GM23248 (cell line): ENCODE measurements at regions not wholly inside any gene's neighbourhood (a gene's known extent, or its start where the extent isn't known, plus 50 kb on each side); places are given as distances from the start of the nearest gene placed in this dataset.
A peak's percentile ranks its signal among the peaks of the same experiment; 100 is the strongest.

Experiments used
- DNase-seq: peaks from one replicate; pipeline ENCODE4 v3.0.0-alpha.2; 2015
- H2AFZ ChIP-seq: fragments of 200-600 bp; sonication (generic); 2 replicates; pipeline ENCODE4 v1.6.1; 2016; ENCODE audit warnings: antibody characterized with exemption
- H3F3A ChIP-seq: fragments of 200-600 bp; sonication (generic); 2 replicates; pipeline ENCODE4 v1.6.1; 2016; ENCODE audit warnings: mild to moderate bottlenecking, antibody characterized with exemption, mixed run types; ENCODE audit not compliant: insufficient read depth
- H3K27ac ChIP-seq: fragments of 200-600 bp; sonication (generic); 2 replicates; pipeline ENCODE4 v1.5.1; 2016; ENCODE audit warnings: mild to moderate bottlenecking
- H3K27me3 ChIP-seq: fragments of 200-600 bp; sonication (generic); replicated peaks from 2 replicates; pipeline ENCODE4 v1.6.1; 2016; ENCODE audit warnings: mild to moderate bottlenecking; ENCODE audit not compliant: insufficient read depth
- H3K36me3 ChIP-seq: fragments of 200-600 bp; sonication (generic); 2 replicates; pipeline ENCODE4 v1.6.1; 2016; ENCODE audit warnings: low read depth, mild to moderate bottlenecking
- H3K4me1 ChIP-seq: fragments of 200-600 bp; sonication (generic); 2 replicates; pipeline ENCODE4 v1.6.1; 2016; ENCODE audit warnings: mild to moderate bottlenecking; ENCODE audit not compliant: insufficient read depth
- H3K4me2 ChIP-seq: fragments of 200-600 bp; sonication (generic); one replicate; pipeline ENCODE4 v1.6.1; 2016; ENCODE audit warnings: mild to moderate bottlenecking; ENCODE audit not compliant: unreplicated experiment
- H3K4me3 ChIP-seq: fragments of 200-600 bp; sonication (generic); 2 replicates; pipeline ENCODE4 v1.5.1; 2016; ENCODE audit warnings: mild to moderate bottlenecking
- H3K79me2 ChIP-seq: fragments of 200-600 bp; sonication (generic); 2 replicates; pipeline ENCODE4 v1.6.1; 2016; ENCODE audit warnings: mild to moderate bottlenecking; ENCODE audit not compliant: insufficient read depth
- H3K9ac ChIP-seq: fragments of 200-600 bp; sonication (generic); 2 replicates; pipeline ENCODE4 v1.6.1; 2016; ENCODE audit warnings: mild to moderate bottlenecking
- H3K9me2 ChIP-seq: fragments of 200-600 bp; sonication (generic); 2 replicates; pipeline ENCODE4 v1.6.1; 2016; ENCODE audit warnings: mixed run types, mild to moderate bottlenecking, moderate library complexity; ENCODE audit not compliant: insufficient read depth
- H3K9me3 ChIP-seq: fragments of 200-600 bp; sonication (generic); one replicate; pipeline ENCODE4 v1.6.1; 2017; ENCODE audit warnings: low read depth
- H4K20me1 ChIP-seq: fragments of 200-600 bp; sonication (generic); 2 replicates; pipeline ENCODE4 v1.6.0; 2016; ENCODE audit not compliant: insufficient read depth
- EZH2 ChIP-seq: fragments of 200-600 bp; sonication (generic); IDR thresholded peaks from 2 replicates; pipeline ENCODE4 v1.6.1; 2018; ENCODE audit warnings: antibody characterized with exemption, mild to moderate bottlenecking; ENCODE audit not compliant: insufficient read depth, poor library complexity, severe bottlenecking
- EZH2phosphoT487 ChIP-seq: fragments of 200-600 bp; sonication (generic); IDR thresholded peaks from 2 replicates; pipeline ENCODE4 v1.6.1; 2018; ENCODE audit warnings: antibody characterized with exemption, moderate library complexity, mild to moderate bottlenecking, low read depth; ENCODE audit not compliant: insufficient read depth
- WGBS, 2 experiments: methylation state at CpG; one replicate each; pipeline ENCODE4 v1.1.6; 2015 to 2017; ENCODE audit warnings: low lambda C conversion rate in 2 of 2, low coverage in 1 of 2; ENCODE audit errors: missing lambda C conversion rate in 2 of 2; 5-methylcytosine and 5-hydroxymethylcytosine counted together
- in situ Hi-C: fragments of 300-500 bp; cut with MboI; formaldehyde crosslinking; loops from 2 replicates; pipeline ENCODE4 v1.15.0; 2020

GRCh38 chr5:133667217-133667616, 54.9 kb upstream of the FSTL4 start:
- Histone ChIP-seq H3K79me2 (no peaks in the 10 kb centered on the region), H4K20me1 (no peaks in the 10 kb centered on the region), H3K36me3 (no peaks in the 10 kb centered on the region), H3K27me3 (no peaks in the 10 kb centered on the region; the same call in 1 of the 2 replicates), H3K9ac (no peak overlapping the region), H2AFZ (no peak overlapping the region), H3F3A (0 out of 2 replicates have a peak, but pooled peaks cover 8% of the 10 kb centered on the region), H3K4me2 (no peak overlapping the region), H3K4me1 (0 out of 2 replicates have a peak, but pooled peaks cover 2% of the 10 kb centered on the region), H3K4me3 (no peak overlapping the region), H3K9me3 (no peaks in the 10 kb centered on the region), H3K9me2 (no peaks in the 10 kb centered on the region), H3K27ac (no peak overlapping the region)
- in situ Hi-C loops = no loop called here
- WGBS, 2 experiments = 13 to 14% methylated on average over 1 of the region's 1 CpG
- no peak for DNase-seq
- no peak for TF ChIP-seq EZH2phosphoT487
- TF ChIP-seq EZH2 = no peak

- H3K9me3 ChIP-seq = no peaks in the 10 kb centered on the region
- H3K27me3 ChIP-seq = no peaks in the 10 kb centered on the region; the same call in 1 of the 2 replicates
- no peak overlapping the region for H2AFZ ChIP-seq
- no peak for DNase-seq
- no peak for TF ChIP-seq EZH2
- no peak for TF ChIP-seq EZH2phosphoT487
- no peak overlapping the region for H3K4me2 ChIP-seq
- no peak overlapping the region for H3K4me3 ChIP-seq
- no peak overlapping the region for H3K27ac ChIP-seq
- no peaks in the 10 kb centered on the region for H3K79me2 ChIP-seq
- 0 out of 2 replicates have a peak, but pooled peaks cover 8% of the 10 kb centered on the region for H3F3A ChIP-seq
- 0 out of 2 replicates have a peak, but pooled peaks cover 2% of the 10 kb centered on the region for H3K4me1 ChIP-seq
- H3K9ac ChIP-seq = no peak overlapping the region
- no peaks in the 10 kb centered on the region for H3K9me2 ChIP-seq
- no peaks in the 10 kb centered on the region for H3K36me3 ChIP-seq
- in situ Hi-C loops = no loop called here
- WGBS, 2 experiments = 53 to 57% methylated on average over 3 of the region's 3 CpGs
- no peaks in the 10 kb centered on the region for H4K20me1 ChIP-seq
Observed at GRCh38 chr5:133665571-133665970, 53.2 kb upstream of the FSTL4 start.

- Histone ChIP-seq H3K4me2 (no peak overlapping the region), H3K9ac (no peak overlapping the region), H3F3A (0 out of 2 replicates have a peak, but pooled peaks cover 8% of the 10 kb centered on the region), H3K4me3 (no peak overlapping the region), H3K79me2 (no peaks in the 10 kb centered on the region), H3K4me1 (0 out of 2 replicates have a peak, but pooled peaks cover 2% of the 10 kb centered on the region), H3K36me3 (no peaks in the 10 kb centered on the region), H3K9me2 (no peaks in the 10 kb centered on the region), H3K9me3 (no peaks in the 10 kb centered on the region), H4K20me1 (no peaks in the 10 kb centered on the region), H3K27me3 (peaks cover 3% of the 10 kb centered on the region; the same call in 1 of the 2 replicates), H3K27ac (no peak overlapping the region), H2AFZ (no peak overlapping the region)
- 50 to 64% methylated on average over 2 of the region's 2 CpGs for WGBS, 2 experiments
- no peak for TF ChIP-seq EZH2phosphoT487
- no peak for TF ChIP-seq EZH2
- DNase-seq = peak; percentile 50
- in situ Hi-C loops = no loop called here
Observed at GRCh38 chr5:133664422-133664821, 52.1 kb upstream of the FSTL4 start.

GRCh38 chr5:133663397-133664054, 51.2 kb upstream of the FSTL4 start:
- Histone ChIP-seq H3K79me2 (no peaks in the 10 kb centered on the region), H3K4me1 (0 out of 2 replicates have a peak, but pooled peaks cover 2% of the 10 kb centered on the region), H3K9ac (no peak overlapping the region), H3F3A (0 out of 2 replicates have a peak, but pooled peaks cover 8% of the 10 kb centered on the region), H3K4me2 (no peak overlapping the region), H3K36me3 (no peaks in the 10 kb centered on the region), H4K20me1 (no peaks in the 10 kb centered on the region), H3K9me2 (no peaks in the 10 kb centered on the region), H2AFZ (no peak overlapping the region), H3K4me3 (no peak overlapping the region), H3K27me3 (peaks cover 3% of the 10 kb centered on the region; the same call in 1 of the 2 replicates), H3K9me3 (no peaks in the 10 kb centered on the region), H3K27ac (no peak overlapping the region)
- 78% methylated on average over 7 of the region's 7 CpGs for WGBS, 2 experiments
- in situ Hi-C loops = no loop called here
- no peak for TF ChIP-seq EZH2
- TF ChIP-seq EZH2phosphoT487 = no peak
- DNase-seq = no peak

- in situ Hi-C loops = no loop called here
Observed at GRCh38 chr5:133662578-133662977, 50.2 kb upstream of the FSTL4 start.

More at GRCh38 chr5:133662578-133662977, 50.2 kb upstream of the FSTL4 start:
- Histone ChIP-seq H3K4me3 (no peak overlapping the region), H3K9ac (no peak overlapping the region), H3F3A (0 out of 2 replicates have a peak, but pooled peaks cover 8% of the 10 kb centered on the region), H3K36me3 (no peaks in the 10 kb centered on the region), H3K4me2 (no peak overlapping the region), H3K27ac (no peak overlapping the region), H3K27me3 (peaks cover 3% of the 10 kb centered on the region; the same call in 1 of the 2 replicates), H4K20me1 (no peaks in the 10 kb centered on the region), H3K4me1 (0 out of 2 replicates have a peak, but pooled peaks cover 2% of the 10 kb centered on the region), H2AFZ (no peak overlapping the region), H3K9me3 (no peaks in the 10 kb centered on the region), H3K79me2 (no peaks in the 10 kb centered on the region), H3K9me2 (no peaks in the 10 kb centered on the region)
- WGBS, 2 experiments = 36 to 42% methylated on average over 4 of the region's 4 CpGs
- DNase-seq = no peak
- TF ChIP-seq EZH2 (no peak), EZH2phosphoT487 (no peak)
